PC-3 (cell line): ENCODE measurements at regions not wholly inside any gene's neighbourhood (a gene's known extent, or its start where the extent isn't known, plus 50 kb on each side); places are given as distances from the start of the nearest gene placed in this dataset.

Experiments
- CTCF ChIP-seq: fragments of 300-600 bp; sonication (generic); conservative IDR thresholded peaks from 2 replicates; pipeline ENCODE4 v1.5.1; 2017; ENCODE audit warnings: antibody characterized with exemption, low read depth, mild to moderate bottlenecking, low read length
- EZH2 ChIP-seq: fragments of 300-600 bp; sonication (generic); IDR thresholded peaks from one replicate; pipeline ENCODE4 v1.6.1; 2017; ENCODE audit warnings: antibody characterized with exemption, mild to moderate bottlenecking, low read length; ENCODE audit not compliant: unreplicated experiment
- EZH2phosphoT487 ChIP-seq: fragments of 300-600 bp; sonication (generic); IDR thresholded peaks from 2 replicates; pipeline ENCODE4 v1.6.1; 2018; ENCODE audit warnings: mild to moderate bottlenecking, antibody characterized with exemption, low read length, borderline replicate concordance

- TF ChIP-seq CTCF (no peak), EZH2phosphoT487 (no peak), EZH2 (no peak)
These were observed 239.2 kb upstream of the PLET1 start for GRCh38 chr11:112499881-112500204.
